ENCODE measurements at regions not wholly inside any gene's neighbourhood (a gene's known extent, or its start where the extent isn't known, plus 50 kb on each side); places are given as distances from the start of the nearest gene placed in this dataset.

- no peaks in the 10 kb centered on the region for H3K4me1 ChIP-seq (ENCODE audit: control insufficient read depth in 1 of 2, insufficient read depth in 2 of 2, low read length in 2 of 2)
- no peak overlapping the region for H2AFZ ChIP-seq (ENCODE audit: insufficient read depth, low read length, poor library complexity)
- no peak overlapping the region for H3K14ac ChIP-seq (ENCODE audit: low read length)
- H3K27me3 ChIP-seq (ENCODE audit: insufficient read depth, low read length) = no peaks in the 10 kb centered on the region
- no CpG with 5 or more reads among the region's 12 CpGs for WGBS (ENCODE audit: extremely low coverage, insufficient coverage, insufficient read length)
- H3K9me3 ChIP-seq (ENCODE audit: insufficient read depth, low read depth, low read length) = peaks cover 4% of the 10 kb centered on the region
- H3K9ac ChIP-seq (ENCODE audit: low read length) = no peak overlapping the region
- no peaks in the 10 kb centered on the region for H3K79me1 ChIP-seq (ENCODE audit: low read length)
- no peak overlapping the region for H3K4ac ChIP-seq (ENCODE audit: low read depth, low read length)
- no peak for DNase-seq
- H3K4me2 ChIP-seq (ENCODE audit: low read length) = no peak overlapping the region
- H2AK5ac ChIP-seq (ENCODE audit: low read length) = no peak overlapping the region
- H3K79me2 ChIP-seq (ENCODE audit: control insufficient read depth, insufficient read depth, low read length, poor library complexity) = no peaks in the 10 kb centered on the region
- no peak overlapping the region for H3K18ac ChIP-seq (ENCODE audit: low read length)
- no peak overlapping the region for H2BK12ac ChIP-seq (ENCODE audit: low read length)
- H3K23ac ChIP-seq (ENCODE audit: low read length) = no peak overlapping the region
- no peak overlapping the region for H3K27ac ChIP-seq (ENCODE audit: low read depth, low read length)
- no peak overlapping the region for H4K8ac ChIP-seq (ENCODE audit: low read depth, low read length)
- no peak overlapping the region for H3K4me3 ChIP-seq (ENCODE audit: low read depth, low read length)
- no peak overlapping the region for H2BK5ac ChIP-seq (ENCODE audit: low read depth, low read length, poor library complexity)
- H4K12ac ChIP-seq (ENCODE audit: low read depth, low read length) = no peak overlapping the region
- H3K36me3 ChIP-seq (ENCODE audit: control insufficient read depth in 1 of 2, insufficient read depth in 2 of 2, low read length in 2 of 2) = no peaks in the 10 kb centered on the region
- H4K91ac ChIP-seq (ENCODE audit: low read depth, low read length) = no peak overlapping the region
- no peak overlapping the region for H2BK120ac ChIP-seq (ENCODE audit: insufficient read depth, low read length, poor library complexity)
Measured at GRCh38 chr20:60990643-60991042, 261.4 kb upstream of the CDH4 start.

- no peaks in the 10 kb centered on the region for H3K27me3 ChIP-seq (ENCODE audit: insufficient read depth, low read length)
- no peak overlapping the region for H4K91ac ChIP-seq (ENCODE audit: low read depth, low read length)
- DNase-seq = no peak
- H3K14ac ChIP-seq (ENCODE audit: low read length) = no peak overlapping the region
- no peak overlapping the region for H2AK5ac ChIP-seq (ENCODE audit: low read length)
- H3K27ac ChIP-seq (ENCODE audit: low read depth, low read length) = no peak overlapping the region
- no peak overlapping the region for H3K18ac ChIP-seq (ENCODE audit: low read length)
- no peak overlapping the region for H3K4me2 ChIP-seq (ENCODE audit: low read length)
- H4K12ac ChIP-seq (ENCODE audit: low read depth, low read length) = no peak overlapping the region
- H2BK5ac ChIP-seq (ENCODE audit: low read depth, low read length, poor library complexity) = no peak overlapping the region
- no peaks in the 10 kb centered on the region for H3K79me1 ChIP-seq (ENCODE audit: low read length)
- no peak overlapping the region for H4K8ac ChIP-seq (ENCODE audit: low read depth, low read length)
- no peak overlapping the region for H2BK120ac ChIP-seq (ENCODE audit: insufficient read depth, low read length, poor library complexity)
- no peak overlapping the region for H2BK12ac ChIP-seq (ENCODE audit: low read length)
- H3K79me2 ChIP-seq (ENCODE audit: control insufficient read depth, insufficient read depth, low read length, poor library complexity) = no peaks in the 10 kb centered on the region
- no peak overlapping the region for H3K4ac ChIP-seq (ENCODE audit: low read depth, low read length)
- H2AFZ ChIP-seq (ENCODE audit: insufficient read depth, low read length, poor library complexity) = no peak overlapping the region
- no peaks in the 10 kb centered on the region for H3K9me3 ChIP-seq (ENCODE audit: insufficient read depth, low read depth, low read length)
- H3K4me3 ChIP-seq (ENCODE audit: low read depth, low read length) = no peak overlapping the region
- H3K9ac ChIP-seq (ENCODE audit: low read length) = no peak overlapping the region
- no peaks in the 10 kb centered on the region for H3K4me1 ChIP-seq (ENCODE audit: control insufficient read depth in 1 of 2, insufficient read depth in 2 of 2, low read length in 2 of 2)
- H3K23ac ChIP-seq (ENCODE audit: low read length) = no peak overlapping the region
- no peaks in the 10 kb centered on the region for H3K36me3 ChIP-seq (ENCODE audit: control insufficient read depth in 1 of 2, insufficient read depth in 2 of 2, low read length in 2 of 2)
- no CpG with 5 or more reads among the region's 9 CpGs for WGBS (ENCODE audit: extremely low coverage, insufficient coverage, insufficient read length)
Measured at GRCh38 chr20:60993433-60994044, 258.5 kb upstream of the CDH4 start.

- Histone ChIP-seq H3K36me3 (ENCODE audit: control insufficient read depth in 1 of 2, insufficient read depth in 2 of 2, low read length in 2 of 2) (no peaks in the 10 kb centered on the region), H2BK120ac (ENCODE audit: insufficient read depth, low read length, poor library complexity) (no peak overlapping the region), H3K9me3 (ENCODE audit: insufficient read depth, low read depth, low read length) (no peaks in the 10 kb centered on the region), H3K9ac (ENCODE audit: low read length) (no peak overlapping the region), H3K79me2 (ENCODE audit: control insufficient read depth, insufficient read depth, low read length, poor library complexity) (no peaks in the 10 kb centered on the region), H3K18ac (ENCODE audit: low read length) (no peak overlapping the region), H3K4me2 (ENCODE audit: low read length) (no peak overlapping the region), H2BK12ac (ENCODE audit: low read length) (no peak overlapping the region), H3K27ac (ENCODE audit: low read depth, low read length) (no peak overlapping the region), H3K4me1 (ENCODE audit: control insufficient read depth in 1 of 2, insufficient read depth in 2 of 2, low read length in 2 of 2) (no peaks in the 10 kb centered on the region), H3K14ac (ENCODE audit: low read length) (no peak overlapping the region), H2AK5ac (ENCODE audit: low read length) (no peak overlapping the region), H4K12ac (ENCODE audit: low read depth, low read length) (no peak overlapping the region), H2BK5ac (ENCODE audit: low read depth, low read length, poor library complexity) (no peak overlapping the region), H3K27me3 (ENCODE audit: insufficient read depth, low read length) (no peaks in the 10 kb centered on the region), H3K79me1 (ENCODE audit: low read length) (no peaks in the 10 kb centered on the region), H2AFZ (ENCODE audit: insufficient read depth, low read length, poor library complexity) (no peak overlapping the region), H3K23ac (ENCODE audit: low read length) (no peak overlapping the region), H4K91ac (ENCODE audit: low read depth, low read length) (no peak overlapping the region), H3K4ac (ENCODE audit: low read depth, low read length) (no peak overlapping the region), H4K8ac (ENCODE audit: low read depth, low read length) (no peak overlapping the region), H3K4me3 (ENCODE audit: low read depth, low read length) (no peak overlapping the region)
- DNase-seq = no peak
- no CpG with 5 or more reads among the region's 5 CpGs for WGBS (ENCODE audit: extremely low coverage, insufficient coverage, insufficient read length)
Measured at GRCh38 chr20:60999250-60999649, 252.8 kb upstream of the CDH4 start.

- Histone ChIP-seq H2AFZ (ENCODE audit: insufficient read depth, low read length, poor library complexity) (no peak overlapping the region), H2BK12ac (ENCODE audit: low read length) (no peak overlapping the region), H3K23ac (ENCODE audit: low read length) (no peak overlapping the region), H3K27ac (ENCODE audit: low read depth, low read length) (no peak overlapping the region), H2AK5ac (ENCODE audit: low read length) (no peak overlapping the region), H3K36me3 (ENCODE audit: control insufficient read depth in 1 of 2, insufficient read depth in 2 of 2, low read length in 2 of 2) (no peaks in the 10 kb centered on the region), H3K18ac (ENCODE audit: low read length) (no peak overlapping the region), H3K14ac (ENCODE audit: low read length) (no peak overlapping the region), H2BK120ac (ENCODE audit: insufficient read depth, low read length, poor library complexity) (no peak overlapping the region), H3K9ac (ENCODE audit: low read length) (no peak overlapping the region), H2BK5ac (ENCODE audit: low read depth, low read length, poor library complexity) (no peak overlapping the region), H3K79me1 (ENCODE audit: low read length) (no peaks in the 10 kb centered on the region), H4K91ac (ENCODE audit: low read depth, low read length) (no peak overlapping the region), H3K4me3 (ENCODE audit: low read depth, low read length) (no peak overlapping the region), H3K4ac (ENCODE audit: low read depth, low read length) (no peak overlapping the region), H4K12ac (ENCODE audit: low read depth, low read length) (no peak overlapping the region), H3K4me1 (ENCODE audit: control insufficient read depth in 1 of 2, insufficient read depth in 2 of 2, low read length in 2 of 2) (no peaks in the 10 kb centered on the region), H3K4me2 (ENCODE audit: low read length) (no peak overlapping the region), H3K9me3 (ENCODE audit: insufficient read depth, low read depth, low read length) (no peaks in the 10 kb centered on the region), H3K27me3 (ENCODE audit: insufficient read depth, low read length) (no peaks in the 10 kb centered on the region), H4K8ac (ENCODE audit: low read depth, low read length) (no peak overlapping the region), H3K79me2 (ENCODE audit: control insufficient read depth, insufficient read depth, low read length, poor library complexity) (no peaks in the 10 kb centered on the region)
- WGBS (ENCODE audit: extremely low coverage, insufficient coverage, insufficient read length) = no CpG with 5 or more reads among the region's 6 CpGs
- no peak for DNase-seq
Measured at GRCh38 chr20:61002090-61002489, 250.0 kb upstream of the CDH4 start.
